Vagina (tissue), 2 donors: ENCODE measurements at regions not wholly inside any gene's neighbourhood (a gene's known extent, or its start where the extent isn't known, plus 50 kb on each side); places are given as distances from the start of the nearest gene placed in this dataset.

Source experiments
- DNase-seq, 2 donors: peaks; one replicate each; pipeline ENCODE4 v3.0.0-alpha.2; 2017; ENCODE audit errors: extremely low spot score in 2 of 2
- H3K27ac ChIP-seq: fragments of 200-600 bp; sonication (generic); one replicate; pipeline ENCODE4 v1.5.1; 2019
- H3K27me3 ChIP-seq: fragments of 200-600 bp; sonication (generic); one replicate; pipeline ENCODE4 v1.5.1; 2019
- H3K36me3 ChIP-seq, 2 donors: fragments of 200-600 bp; sonication (generic); one replicate each; pipeline ENCODE4 v1.5.1; 2017 to 2019
- H3K4me1 ChIP-seq: fragments of 200-600 bp; sonication (generic); one replicate; pipeline ENCODE4 v1.5.1; 2019
- H3K4me3 ChIP-seq, 2 donors: fragments of 200-600 bp; sonication (generic); 1 replicate in 1 of 2; 2 replicates in 1 of 2; pipeline ENCODE4 v1.5.1; 2016 to 2019
- H3K9me3 ChIP-seq: fragments of 200-600 bp; sonication (generic); one replicate; pipeline ENCODE4 v1.5.1; 2019
- CTCF ChIP-seq, 3 experiments: fragments of 450-650 bp in 2 of 3; fragments of 200-600 bp in 1 of 3; sonication (generic) in 1 of 3; IDR thresholded peaks; one replicate each; pipeline ENCODE4 v1.5.1; 2017 to 2019; ENCODE audit warnings: antibody characterized with exemption in 3 of 3, mild to moderate bottlenecking in 2 of 3, moderate library complexity in 2 of 3
- POLR2A ChIP-seq, 2 donors: fragments of 450-650 bp; IDR thresholded peaks; one replicate each; pipeline ENCODE4 v1.6.1; 2017; ENCODE audit warnings: antibody characterized with exemption in 2 of 2, mild to moderate bottlenecking in 2 of 2, moderate library complexity in 2 of 2
- POLR2AphosphoS5 ChIP-seq, 2 donors: sonication (generic); formaldehyde crosslinking; IDR thresholded peaks; one replicate each; pipeline ENCODE4 v1.9.0; 2017; ENCODE audit warnings: antibody characterized with exemption in 2 of 2, mild to moderate bottlenecking in 2 of 2, low read depth in 1 of 2; ENCODE audit not compliant: insufficient read depth in 1 of 2
- intact Hi-C: fragments of 100-400 bp; cut with DNase I; formaldehyde crosslinking; loops from one replicate; pipeline ENCODE4 v1.15.1; 2023

GRCh38 chr2:5123582-5124196 lies 568.5 kb upstream of the SOX11 start:
- intact Hi-C loops = no loop called here
- no peak overlapping the region for H3K27ac ChIP-seq
- no peak for TF ChIP-seq CTCF (IDR thresholded peaks at IDR 0.05)
- no peak for TF ChIP-seq POLR2A (IDR thresholded peaks at IDR 0.05)
- no peak for TF ChIP-seq POLR2AphosphoS5 (IDR thresholded peaks at IDR 0.05; ENCODE audit: insufficient read depth in 1 of 2, low read depth in 1 of 2)

GRCh38 chr2:5125017-5125730 lies 567.0 kb upstream of the SOX11 start:
- intact Hi-C loops = no loop called here
- no peaks in the 10 kb centered on the region for H3K27me3 ChIP-seq
- DNase-seq = no peak
- no peak overlapping the region for H3K4me3 ChIP-seq
- no peak for TF ChIP-seq CTCF (IDR thresholded peaks at IDR 0.05)
- no peaks in the 10 kb centered on the region for H3K36me3 ChIP-seq
- H3K9me3 ChIP-seq = no peaks in the 10 kb centered on the region
- no peak overlapping the region for H3K27ac ChIP-seq
- H3K4me1 ChIP-seq = no peaks in the 10 kb centered on the region

More at GRCh38 chr2:5123582-5124196, 568.5 kb upstream of the SOX11 start:
- Histone ChIP-seq H3K27me3 (no peaks in the 10 kb centered on the region), H3K4me3 (no peak overlapping the region), H3K4me1 (no peaks in the 10 kb centered on the region), H3K9me3 (no peaks in the 10 kb centered on the region), H3K36me3 (no peaks in the 10 kb centered on the region)
- DNase-seq = no peak

DNA sequence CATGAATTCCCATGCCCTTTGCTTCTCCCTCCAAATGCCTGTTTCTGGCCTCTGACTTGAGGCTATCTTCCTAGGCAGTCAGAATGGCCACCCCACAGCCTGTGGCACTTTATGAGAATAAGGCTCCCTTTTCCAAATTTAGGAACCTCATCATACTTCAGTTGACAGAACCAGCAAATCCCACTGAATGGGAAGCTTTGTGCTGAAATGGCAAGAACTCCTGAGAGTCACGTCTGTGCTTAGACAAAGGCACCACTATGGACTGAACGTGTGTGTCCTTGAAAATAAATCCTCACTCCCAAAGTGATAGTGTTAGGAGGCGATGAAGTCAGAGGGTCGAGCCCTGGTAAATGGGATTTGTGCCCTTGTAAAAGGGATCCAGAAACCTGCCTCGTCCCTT lies 559.9 kb upstream of the SOX11 start:
- Histone ChIP-seq H3K9me3 (no peaks in the 10 kb centered on the region), H3K4me3 (no peak overlapping the region), H3K27ac (no peak overlapping the region), H3K4me1 (no peaks in the 10 kb centered on the region), H3K36me3 (no peaks in the 10 kb centered on the region), H3K27me3 (no peaks in the 10 kb centered on the region)
- no peak for TF ChIP-seq POLR2AphosphoS5 (IDR thresholded peaks at IDR 0.05; ENCODE audit: insufficient read depth in 1 of 2, low read depth in 1 of 2)
- no peak for TF ChIP-seq POLR2A (IDR thresholded peaks at IDR 0.05)
- no peak for TF ChIP-seq CTCF (IDR thresholded peaks at IDR 0.05)
- intact Hi-C loops = no loop called here
- DNase-seq = no peak

GRCh38 chr2:5140347-5140746 lies 551.8 kb upstream of the SOX11 start:
- intact Hi-C loops = no loop called here
- Histone ChIP-seq H3K9me3 (no peaks in the 10 kb centered on the region), H3K27me3 (no peaks in the 10 kb centered on the region), H3K36me3 (no peaks in the 10 kb centered on the region), H3K27ac (no peak overlapping the region), H3K4me1 (no peaks in the 10 kb centered on the region), H3K4me3 (no peak overlapping the region)
- DNase-seq = no peak
- TF ChIP-seq CTCF (IDR thresholded peaks at IDR 0.05) (no peak), POLR2A (IDR thresholded peaks at IDR 0.05) (no peak), POLR2AphosphoS5 (IDR thresholded peaks at IDR 0.05; ENCODE audit: insufficient read depth in 1 of 2, low read depth in 1 of 2) (no peak)

GRCh38 chr2:5144159-5144558 lies 548.0 kb upstream of the SOX11 start:
- Histone ChIP-seq H3K4me3 (no peak overlapping the region), H3K27me3 (no peaks in the 10 kb centered on the region), H3K4me1 (no peaks in the 10 kb centered on the region), H3K36me3 (no peaks in the 10 kb centered on the region), H3K9me3 (no peaks in the 10 kb centered on the region), H3K27ac (no peak overlapping the region)
- TF ChIP-seq CTCF (IDR thresholded peaks at IDR 0.05) (no peak), POLR2AphosphoS5 (IDR thresholded peaks at IDR 0.05; ENCODE audit: insufficient read depth in 1 of 2, low read depth in 1 of 2) (no peak), POLR2A (IDR thresholded peaks at IDR 0.05) (no peak)
- intact Hi-C loops = no loop called here
- no peak for DNase-seq
